GM20000 (cell line): ENCODE measurements at regions not wholly inside any gene's neighbourhood (a gene's known extent, or its start where the extent isn't known, plus 50 kb on each side); places are given as distances from the start of the nearest gene placed in this dataset.

ENCODE experiments used
- DNase-seq: peaks from one replicate; pipeline ENCODE4 v3.0.0; 2012; ENCODE audit warnings: low spot score
- CTCF ChIP-seq: IDR thresholded peaks from 2 replicates; pipeline ENCODE4 v1.5.1; 2012; ENCODE audit warnings: mild to moderate bottlenecking, control low read depth; ENCODE audit errors: extremely low read depth, missing control alignments

- DNase-seq = no peak
- no peak for TF ChIP-seq CTCF
Measured at GRCh38 chrX:45777366-45777765, 576.7 kb upstream of the DIPK2B start.

- DNase-seq = no peak
- no peak for TF ChIP-seq CTCF
Measured at GRCh38 chrX:45775468-45775867, 574.8 kb upstream of the DIPK2B start.

GRCh38 chrX:45774961-45775360 lies 574.3 kb upstream of the DIPK2B start:
- TF ChIP-seq CTCF = no peak
- DNase-seq = no peak

GRCh38 chrX:45773572-45773971 lies 572.9 kb upstream of the DIPK2B start:
- TF ChIP-seq CTCF = no peak
- no peak for DNase-seq

- peak; percentile 24 for DNase-seq
- no peak for TF ChIP-seq CTCF
Measured at GRCh38 chrX:45771560-45772340, 571.1 kb upstream of the DIPK2B start.

GRCh38 chrX:45771114-45771513 lies 570.4 kb upstream of the DIPK2B start:
- no peak for DNase-seq
- no peak for TF ChIP-seq CTCF

- peak; percentile 60 for DNase-seq
- TF ChIP-seq CTCF = no peak
Measured at GRCh38 chrX:45769761-45770582, 569.3 kb upstream of the DIPK2B start.
